HepG2 (cell line): ENCODE measurements at regions not wholly inside any gene's neighbourhood (a gene's known extent, or its start where the extent isn't known, plus 50 kb on each side); places are given as distances from the start of the nearest gene placed in this dataset.
A peak's percentile ranks its signal among the peaks of the same experiment; 100 is the strongest.

Source experiments
- AGO1 ChIP-seq: fragments of 200-400 bp; formaldehyde crosslinking; IDR thresholded peaks from 2 replicates; pipeline ENCODE4 v1.6.1; 2017; ENCODE audit warnings: mild to moderate bottlenecking, low read depth, low read length, moderate library complexity; ENCODE audit not compliant: poor library complexity, severe bottlenecking
- DMAP1 ChIP-seq: IDR thresholded peaks from 2 replicates; pipeline ENCODE4 v1.6.1; 2016
- DPF2 ChIP-seq: sonication (generic); formaldehyde crosslinking; IDR thresholded peaks from 2 replicates; pipeline ENCODE4 v1.4.0; 2020; ENCODE audit warnings: mild to moderate bottlenecking, low read depth, missing genetic modification reagents, borderline replicate concordance
- EED ChIP-seq: sonication (generic); formaldehyde crosslinking; IDR thresholded peaks from 2 replicates; pipeline ENCODE4 v1.5.0; 2020; ENCODE audit warnings: mild to moderate bottlenecking, missing genetic modification reagents
- EZH2 ChIP-seq: conservative IDR thresholded peaks from 2 replicates; pipeline ENCODE4 v1.6.1; 2012; ENCODE audit warnings: mild to moderate bottlenecking, low read depth, low read length, moderate library complexity
- FOSL1 ChIP-seq: sonication (generic); formaldehyde crosslinking; IDR thresholded peaks from 2 replicates; pipeline ENCODE4 v1.9.0; 2021; ENCODE audit warnings: missing genetic modification reagents, borderline replicate concordance
- FOXK1 ChIP-seq: sonication (generic); formaldehyde crosslinking; IDR thresholded peaks from 2 replicates; pipeline ENCODE4 v1.4.0; 2020; ENCODE audit warnings: low read depth, missing genetic modification reagents, borderline replicate concordance
- FOXM1 ChIP-seq: sonication (generic); formaldehyde crosslinking; IDR thresholded peaks from 2 replicates; pipeline ENCODE4 v1.5.0; 2020; ENCODE audit warnings: missing genetic modification reagents
- ISL2 ChIP-seq: sonication (generic); formaldehyde crosslinking; IDR thresholded peaks from 2 replicates; pipeline ENCODE4 v1.5.0; 2020; ENCODE audit warnings: missing genetic modification reagents
- NR1H2 ChIP-seq: sonication (generic); formaldehyde crosslinking; IDR thresholded peaks from 2 replicates; pipeline ENCODE4 v1.8.1; 2022; ENCODE audit warnings: low read depth, missing genetic modification reagents, borderline replicate concordance
- SIX1 ChIP-seq: sonication (generic); formaldehyde crosslinking; IDR thresholded peaks from 2 replicates; pipeline ENCODE4 v1.4.0; 2020; ENCODE audit warnings: missing genetic modification reagents, borderline replicate concordance
- TGIF2 ChIP-seq: IDR thresholded peaks from 2 replicates; pipeline ENCODE4 v1.6.1; 2016; ENCODE audit warnings: control low read depth, missing compliant biosample characterization
- ZMYM3 ChIP-seq: sonication (generic); formaldehyde crosslinking; IDR thresholded peaks from 2 replicates; pipeline ENCODE4 v1.5.1; 2020; ENCODE audit warnings: mild to moderate bottlenecking, missing genetic modification reagents
- ZNF746 ChIP-seq: sonication (generic); formaldehyde crosslinking; IDR thresholded peaks from 2 replicates; pipeline ENCODE4 v1.8.0; 2022; ENCODE audit warnings: mild to moderate bottlenecking, missing genetic modification reagents
- ZNF841 ChIP-seq: sonication (generic); formaldehyde crosslinking; IDR thresholded peaks from 2 replicates; pipeline ENCODE4 v1.8.1; 2023; ENCODE audit warnings: missing genetic modification reagents, borderline replicate concordance
- TF ChIP-seq, protein P1 (sequence below): sonication (generic); formaldehyde crosslinking; IDR thresholded peaks from 2 replicates; pipeline ENCODE4 v1.4.0; 2020; ENCODE audit warnings: missing genetic modification reagents
- TF ChIP-seq, protein P2 (sequence below): sonication (generic); formaldehyde crosslinking; IDR thresholded peaks from 2 replicates; pipeline ENCODE4 v1.8.0; 2022; ENCODE audit warnings: mild to moderate bottlenecking, missing genetic modification reagents, borderline replicate concordance
- TF ChIP-seq, protein P3 (sequence below): sonication (generic); formaldehyde crosslinking; IDR thresholded peaks from 2 replicates; pipeline ENCODE4 v1.8.0; 2023; ENCODE audit warnings: mild to moderate bottlenecking, missing genetic modification reagents
- TF ChIP-seq, protein P4 (sequence below): sonication (generic); formaldehyde crosslinking; IDR thresholded peaks from 2 replicates; pipeline ENCODE4 v1.4.0; 2020; ENCODE audit warnings: missing genetic modification reagents

DNA sequence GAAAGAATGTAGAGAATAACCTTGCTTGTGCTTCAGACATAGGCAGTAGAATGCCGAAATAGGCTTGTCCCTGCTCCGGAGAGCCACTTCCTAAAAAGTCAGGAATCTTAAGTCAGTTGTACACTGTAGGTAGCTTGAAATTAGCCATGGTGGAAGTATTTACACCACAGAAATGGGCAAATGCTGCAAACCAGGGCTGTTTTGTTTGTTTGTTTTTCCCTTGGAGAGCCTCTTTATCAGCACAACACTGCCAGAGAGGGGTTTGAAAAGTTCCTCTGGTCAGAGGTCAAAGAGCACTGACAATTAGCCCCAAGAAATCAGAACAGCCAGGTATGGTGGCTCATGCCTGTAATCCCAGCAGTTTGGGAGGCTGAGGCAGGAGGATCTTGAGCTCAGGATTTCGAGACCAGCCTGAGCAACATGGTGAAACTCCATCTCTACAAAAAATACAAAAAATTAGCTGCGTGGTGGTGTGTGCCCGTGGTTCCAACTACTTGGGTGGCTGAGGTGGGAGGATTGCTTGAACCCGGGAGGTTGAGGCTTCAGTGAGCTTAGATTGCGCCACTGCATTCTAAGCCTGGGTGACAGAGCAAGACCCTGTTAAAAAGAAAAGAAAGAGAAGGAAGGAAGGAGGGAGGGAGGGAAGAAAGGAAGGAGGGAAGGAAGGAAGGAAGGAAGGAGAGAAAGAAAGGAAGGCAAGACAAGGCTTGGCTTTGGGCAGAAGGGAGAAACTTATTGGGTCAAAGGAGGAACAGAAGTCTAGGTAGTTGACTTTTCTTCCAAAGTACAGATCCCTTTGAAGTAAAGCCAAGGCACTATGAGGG lies 61.0 kb upstream of the ZMYND8 start (continued):
- TF ChIP-seq, protein P1, sequence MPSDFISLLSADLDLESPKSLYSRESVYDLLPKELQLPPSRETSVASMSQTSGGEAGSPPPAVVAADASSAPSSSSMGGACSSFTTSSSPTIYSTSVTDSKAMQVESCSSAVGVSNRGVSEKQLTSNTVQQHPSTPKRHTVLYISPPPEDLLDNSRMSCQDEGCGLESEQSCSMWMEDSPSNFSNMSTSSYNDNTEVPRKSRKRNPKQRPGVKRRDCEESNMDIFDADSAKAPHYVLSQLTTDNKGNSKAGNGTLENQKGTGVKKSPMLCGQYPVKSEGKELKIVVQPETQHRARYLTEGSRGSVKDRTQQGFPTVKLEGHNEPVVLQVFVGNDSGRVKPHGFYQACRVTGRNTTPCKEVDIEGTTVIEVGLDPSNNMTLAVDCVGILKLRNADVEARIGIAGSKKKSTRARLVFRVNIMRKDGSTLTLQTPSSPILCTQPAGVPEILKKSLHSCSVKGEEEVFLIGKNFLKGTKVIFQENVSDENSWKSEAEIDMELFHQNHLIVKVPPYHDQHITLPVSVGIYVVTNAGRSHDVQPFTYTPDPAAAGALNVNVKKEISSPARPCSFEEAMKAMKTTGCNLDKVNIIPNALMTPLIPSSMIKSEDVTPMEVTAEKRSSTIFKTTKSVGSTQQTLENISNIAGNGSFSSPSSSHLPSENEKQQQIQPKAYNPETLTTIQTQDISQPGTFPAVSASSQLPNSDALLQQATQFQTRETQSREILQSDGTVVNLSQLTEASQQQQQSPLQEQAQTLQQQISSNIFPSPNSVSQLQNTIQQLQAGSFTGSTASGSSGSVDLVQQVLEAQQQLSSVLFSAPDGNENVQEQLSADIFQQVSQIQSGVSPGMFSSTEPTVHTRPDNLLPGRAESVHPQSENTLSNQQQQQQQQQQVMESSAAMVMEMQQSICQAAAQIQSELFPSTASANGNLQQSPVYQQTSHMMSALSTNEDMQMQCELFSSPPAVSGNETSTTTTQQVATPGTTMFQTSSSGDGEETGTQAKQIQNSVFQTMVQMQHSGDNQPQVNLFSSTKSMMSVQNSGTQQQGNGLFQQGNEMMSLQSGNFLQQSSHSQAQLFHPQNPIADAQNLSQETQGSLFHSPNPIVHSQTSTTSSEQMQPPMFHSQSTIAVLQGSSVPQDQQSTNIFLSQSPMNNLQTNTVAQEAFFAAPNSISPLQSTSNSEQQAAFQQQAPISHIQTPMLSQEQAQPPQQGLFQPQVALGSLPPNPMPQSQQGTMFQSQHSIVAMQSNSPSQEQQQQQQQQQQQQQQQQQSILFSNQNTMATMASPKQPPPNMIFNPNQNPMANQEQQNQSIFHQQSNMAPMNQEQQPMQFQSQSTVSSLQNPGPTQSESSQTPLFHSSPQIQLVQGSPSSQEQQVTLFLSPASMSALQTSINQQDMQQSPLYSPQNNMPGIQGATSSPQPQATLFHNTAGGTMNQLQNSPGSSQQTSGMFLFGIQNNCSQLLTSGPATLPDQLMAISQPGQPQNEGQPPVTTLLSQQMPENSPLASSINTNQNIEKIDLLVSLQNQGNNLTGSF (CRISPR knock-in tag): no peak
- no peak for TF ChIP-seq NR1H2 (CRISPR knock-in tag)
- TF ChIP-seq, protein P2, sequence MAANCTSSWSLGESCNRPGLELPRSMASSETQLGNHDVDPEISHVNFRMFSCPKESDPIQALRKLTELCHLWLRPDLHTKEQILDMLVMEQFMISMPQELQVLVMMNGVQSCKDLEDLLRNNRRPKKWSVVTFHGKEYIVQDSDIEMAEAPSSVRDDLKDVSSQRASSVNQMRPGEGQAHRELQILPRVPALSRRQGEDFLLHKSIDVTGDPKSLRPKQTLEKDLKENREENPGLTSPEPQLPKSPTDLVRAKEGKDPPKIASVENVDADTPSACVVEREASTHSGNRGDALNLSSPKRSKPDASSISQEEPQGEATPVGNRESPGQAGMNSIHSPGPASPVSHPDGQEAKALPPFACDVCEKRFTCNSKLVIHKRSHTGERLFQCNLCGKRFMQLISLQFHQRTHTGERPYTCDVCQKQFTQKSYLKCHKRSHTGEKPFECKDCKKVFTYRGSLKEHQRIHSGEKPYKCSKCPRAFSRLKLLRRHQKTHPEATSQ (CRISPR knock-in tag): 0 out of 2 replicates have a peak, but pooled peaks have one; percentile 40
- TF ChIP-seq DMAP1 (CRISPR knock-in tag): no peak
- peak; percentile 26; the same call in 1 of the 2 replicates for TF ChIP-seq FOSL1 (CRISPR knock-in tag)
- no peak for TF ChIP-seq EED (CRISPR knock-in tag)
- TF ChIP-seq, protein P3, sequence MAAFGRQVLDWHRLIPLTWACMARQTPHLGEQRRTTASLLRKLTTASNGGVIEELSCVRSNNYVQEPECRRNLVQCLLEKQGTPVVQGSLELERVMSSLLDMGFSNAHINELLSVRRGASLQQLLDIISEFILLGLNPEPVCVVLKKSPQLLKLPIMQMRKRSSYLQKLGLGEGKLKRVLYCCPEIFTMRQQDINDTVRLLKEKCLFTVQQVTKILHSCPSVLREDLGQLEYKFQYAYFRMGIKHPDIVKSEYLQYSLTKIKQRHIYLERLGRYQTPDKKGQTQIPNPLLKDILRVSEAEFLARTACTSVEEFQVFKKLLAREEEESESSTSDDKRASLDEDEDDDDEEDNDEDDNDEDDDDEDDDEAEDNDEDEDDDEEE (CRISPR knock-in tag): no peak
- no peak for TF ChIP-seq SIX1 (CRISPR knock-in tag)
- TF ChIP-seq, protein P4, sequence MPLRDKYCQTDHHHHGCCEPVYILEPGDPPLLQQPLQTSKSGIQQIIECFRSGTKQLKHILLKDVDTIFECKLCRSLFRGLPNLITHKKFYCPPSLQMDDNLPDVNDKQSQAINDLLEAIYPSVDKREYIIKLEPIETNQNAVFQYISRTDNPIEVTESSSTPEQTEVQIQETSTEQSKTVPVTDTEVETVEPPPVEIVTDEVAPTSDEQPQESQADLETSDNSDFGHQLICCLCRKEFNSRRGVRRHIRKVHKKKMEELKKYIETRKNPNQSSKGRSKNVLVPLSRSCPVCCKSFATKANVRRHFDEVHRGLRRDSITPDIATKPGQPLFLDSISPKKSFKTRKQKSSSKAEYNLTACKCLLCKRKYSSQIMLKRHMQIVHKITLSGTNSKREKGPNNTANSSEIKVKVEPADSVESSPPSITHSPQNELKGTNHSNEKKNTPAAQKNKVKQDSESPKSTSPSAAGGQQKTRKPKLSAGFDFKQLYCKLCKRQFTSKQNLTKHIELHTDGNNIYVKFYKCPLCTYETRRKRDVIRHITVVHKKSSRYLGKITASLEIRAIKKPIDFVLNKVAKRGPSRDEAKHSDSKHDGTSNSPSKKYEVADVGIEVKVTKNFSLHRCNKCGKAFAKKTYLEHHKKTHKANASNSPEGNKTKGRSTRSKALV (CRISPR knock-in tag): no peak
- no peak for TF ChIP-seq ZNF841 (CRISPR knock-in tag)
- TF ChIP-seq ZMYM3 (CRISPR knock-in tag): peak; percentile 97
- no peak; the same call in 1 of the 2 replicates for TF ChIP-seq FOXK1 (CRISPR knock-in tag)
- TF ChIP-seq AGO1: no peak
- no peak; the same call in 1 of the 2 replicates for TF ChIP-seq ZNF746 (CRISPR knock-in tag)
- TF ChIP-seq DPF2 (CRISPR knock-in tag): peak; percentile 43; the same call in 1 of the 2 replicates
- TF ChIP-seq FOXM1 (CRISPR knock-in tag): no peak
- TF ChIP-seq ISL2 (CRISPR knock-in tag): peak; percentile 81
- peak; percentile 59; the same call in 1 of the 2 replicates for TF ChIP-seq TGIF2
- TF ChIP-seq EZH2: no peak
